ENCODE measurements at regions not wholly inside any gene's neighbourhood (a gene's known extent, or its start where the extent isn't known, plus 50 kb on each side); places are given as distances from the start of the nearest gene placed in this dataset.
A peak's percentile ranks its signal among the peaks of the same experiment; 100 is the strongest.

- TF ChIP-seq POLR2G (IDR thresholded peaks at IDR 0.05; ENCODE audit: low read depth, low read length) (peak; percentile 82), GATA4 (IDR thresholded peaks at IDR 0.05; ENCODE audit: borderline replicate concordance, low read depth) (no peak), SAP130 (CRISPR knock-in tag; IDR thresholded peaks at IDR 0.05; ENCODE audit: low read depth) (peak; percentile 46; the same call in 1 of the 2 replicates), TFE3 (CRISPR knock-in tag; IDR thresholded peaks at IDR 0.05) (no peak), PHB2 (IDR thresholded peaks at IDR 0.05; ENCODE audit: partially characterized antibody) (no peak), WIZ (CRISPR knock-in tag; IDR thresholded peaks at IDR 0.05) (no peak), SMARCE1 (IDR thresholded peaks at IDR 0.05; ENCODE audit: borderline replicate concordance) (no peak), HDAC2 (CRISPR knock-in tag; IDR thresholded peaks at IDR 0.05) (no peak), GLI4 (CRISPR knock-in tag; IDR thresholded peaks at IDR 0.05; ENCODE audit: borderline replicate concordance) (no peak), CBFB (CRISPR knock-in tag; IDR thresholded peaks at IDR 0.05) (no peak), ATF3 (CRISPR knock-in tag; IDR thresholded peaks at IDR 0.05) (no peak), E2F1 (CRISPR knock-in tag; IDR thresholded peaks at IDR 0.05) (peak; percentile 54; the same call in 1 of the 2 replicates), RBM22 (optimal IDR thresholded peaks at IDR 0.05; ENCODE audit: low read length) (peak; percentile 18), ZNF318 (CRISPR knock-in tag; IDR thresholded peaks at IDR 0.05) (no peak), ZNF841 (CRISPR knock-in tag; IDR thresholded peaks at IDR 0.05; ENCODE audit: borderline replicate concordance) (no peak), ZBTB4 (CRISPR knock-in tag; IDR thresholded peaks at IDR 0.05; ENCODE audit: borderline replicate concordance) (no peak)
Observed at GRCh38 chr5:60487885-60488442, 212.0 kb downstream of the DEPDC1B start (continued).
